ENCODE measurements at regions not wholly inside any gene's neighbourhood (a gene's known extent, or its start where the extent isn't known, plus 50 kb on each side); places are given as distances from the start of the nearest gene placed in this dataset.

- TF ChIP-seq POLR2A (IDR thresholded peaks at IDR 0.05): no peak
- TF ChIP-seq, protein P1, sequence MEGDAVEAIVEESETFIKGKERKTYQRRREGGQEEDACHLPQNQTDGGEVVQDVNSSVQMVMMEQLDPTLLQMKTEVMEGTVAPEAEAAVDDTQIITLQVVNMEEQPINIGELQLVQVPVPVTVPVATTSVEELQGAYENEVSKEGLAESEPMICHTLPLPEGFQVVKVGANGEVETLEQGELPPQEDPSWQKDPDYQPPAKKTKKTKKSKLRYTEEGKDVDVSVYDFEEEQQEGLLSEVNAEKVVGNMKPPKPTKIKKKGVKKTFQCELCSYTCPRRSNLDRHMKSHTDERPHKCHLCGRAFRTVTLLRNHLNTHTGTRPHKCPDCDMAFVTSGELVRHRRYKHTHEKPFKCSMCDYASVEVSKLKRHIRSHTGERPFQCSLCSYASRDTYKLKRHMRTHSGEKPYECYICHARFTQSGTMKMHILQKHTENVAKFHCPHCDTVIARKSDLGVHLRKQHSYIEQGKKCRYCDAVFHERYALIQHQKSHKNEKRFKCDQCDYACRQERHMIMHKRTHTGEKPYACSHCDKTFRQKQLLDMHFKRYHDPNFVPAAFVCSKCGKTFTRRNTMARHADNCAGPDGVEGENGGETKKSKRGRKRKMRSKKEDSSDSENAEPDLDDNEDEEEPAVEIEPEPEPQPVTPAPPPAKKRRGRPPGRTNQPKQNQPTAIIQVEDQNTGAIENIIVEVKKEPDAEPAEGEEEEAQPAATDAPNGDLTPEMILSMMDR (IDR thresholded peaks at IDR 0.05 in 8 of 11, conservative IDR thresholded peaks at IDR 0.05 in 3 of 11): no peak
- TF ChIP-seq POLR2AphosphoS5 (IDR thresholded peaks at IDR 0.05): no peak
Measured at GRCh38 chr5:68766952-68767464, 326.8 kb upstream of the SLC30A5 start.
